Muscle layer of colon (tissue), 2 donors: ENCODE measurements at regions not wholly inside any gene's neighbourhood (a gene's known extent, or its start where the extent isn't known, plus 50 kb on each side); places are given as distances from the start of the nearest gene placed in this dataset.
"Not testable (repeated sequence)": the region's sequence is repeated elsewhere in the genome, so short reads cannot be mapped to it uniquely, and the experiment has no call there.

Experiments
- H3K27ac ChIP-seq: one replicate; pipeline ENCODE4 v1.7.0; 2013; ENCODE audit warnings: low read depth, mild to moderate bottlenecking, low read length, moderate library complexity
- H3K27me3 ChIP-seq, 2 donors: one replicate each; pipeline ENCODE4 v1.7.0; 2013; ENCODE audit warnings: low read length in 2 of 2, mild to moderate bottlenecking in 2 of 2; ENCODE audit not compliant: insufficient read depth in 2 of 2, control insufficient read depth in 1 of 2
- H3K36me3 ChIP-seq: one replicate; pipeline ENCODE4 v1.7.0; 2013; ENCODE audit warnings: mild to moderate bottlenecking, low read length; ENCODE audit not compliant: insufficient read depth
- H3K4me1 ChIP-seq: one replicate; pipeline ENCODE4 v1.7.0; 2013; ENCODE audit warnings: mild to moderate bottlenecking, low read length; ENCODE audit not compliant: insufficient read depth
- H3K4me3 ChIP-seq, 2 donors: one replicate each; pipeline ENCODE4 v1.7.0; 2013; ENCODE audit warnings: low read length in 2 of 2, low read depth in 1 of 2, mild to moderate bottlenecking in 1 of 2, moderate library complexity in 1 of 2
- H3K9ac ChIP-seq: one replicate; pipeline ENCODE4 v1.7.0; 2013; ENCODE audit warnings: low read length
- H3K9me3 ChIP-seq: one replicate; pipeline ENCODE4 v1.7.0; 2013; ENCODE audit warnings: mild to moderate bottlenecking, low read length
- donor health status: abdominal sarcoma.
- donor health status: Adenocarcinoma of cecum.

DNA sequence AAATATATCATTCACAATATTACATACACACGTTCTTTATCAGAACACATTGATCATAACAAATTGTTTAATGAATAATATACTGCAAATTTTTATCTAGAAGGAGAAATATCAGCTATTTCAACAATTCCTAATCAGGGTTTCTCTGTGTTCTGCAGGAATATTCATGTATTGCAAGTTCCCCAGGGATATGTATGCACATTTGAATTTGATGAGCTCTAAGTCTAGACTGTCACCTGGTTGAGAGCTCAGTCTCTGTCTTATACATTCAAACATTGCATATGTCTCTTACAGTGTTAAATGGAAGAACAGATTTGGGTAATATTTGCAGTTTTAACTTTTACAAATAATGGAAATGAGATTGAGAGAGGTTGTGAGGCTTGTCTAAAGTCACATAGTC, 829.7 kb downstream of the CDH11 start:
- Histone ChIP-seq H3K9ac (no peak overlapping the region), H3K27me3 (no peaks in the 10 kb centered on the region), H3K27ac (no peak overlapping the region), H3K36me3 (no peaks in the 10 kb centered on the region), H3K4me1 (no peaks in the 10 kb centered on the region), H3K4me3 (no peak overlapping the region), H3K9me3 (no peaks in the 10 kb centered on the region)

- Histone ChIP-seq H3K27me3 (no peaks in the 10 kb centered on the region), H3K27ac (no peak overlapping the region), H3K4me3 (no peak overlapping the region), H3K9me3 (no peaks in the 10 kb centered on the region), H3K4me1 (no peaks in the 10 kb centered on the region), H3K9ac (no peak overlapping the region), H3K36me3 (no peaks in the 10 kb centered on the region)
Measured at GRCh38 chr16:64290461-64290860, 831.4 kb downstream of the CDH11 start.

DNA sequence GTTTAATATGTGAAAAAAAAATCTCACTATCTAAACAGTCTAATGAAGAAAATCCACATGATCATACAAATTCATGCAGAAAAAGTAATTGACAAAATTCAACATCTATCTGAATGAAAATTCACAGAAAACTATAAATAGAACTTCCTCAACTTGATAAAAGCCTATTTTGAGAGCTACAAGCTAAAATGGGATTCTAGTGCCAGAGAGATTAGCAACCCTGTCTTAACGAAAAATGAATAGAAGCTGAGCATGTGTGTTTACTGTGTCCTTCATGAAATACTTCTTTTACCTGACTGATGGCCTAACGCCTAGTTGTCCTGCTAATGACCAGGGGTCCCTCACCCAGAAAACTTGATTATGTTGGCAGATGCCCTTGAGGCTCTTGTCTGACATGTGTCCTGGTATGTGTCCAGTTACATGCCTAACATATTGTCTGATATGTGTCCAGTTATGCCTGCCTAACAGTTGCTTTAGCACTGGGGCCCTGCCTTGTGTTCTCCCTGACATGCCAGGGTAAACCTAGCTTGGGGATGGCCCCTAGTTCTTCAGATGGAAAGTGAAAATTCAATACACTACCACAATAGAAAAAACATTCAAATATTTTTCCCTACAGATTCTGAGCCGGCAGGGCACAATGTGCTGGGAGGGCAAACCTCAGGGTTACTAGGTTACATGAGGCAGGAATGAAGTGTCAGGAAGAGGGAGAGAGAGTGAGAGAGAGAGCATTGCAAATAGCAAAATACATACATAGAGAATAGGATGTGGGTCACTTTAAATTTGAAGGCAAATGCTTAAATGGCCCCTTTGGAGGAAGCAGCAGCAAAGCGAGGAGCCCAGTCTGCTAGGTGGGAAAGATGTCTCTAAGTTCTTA, 834.0 kb downstream of the CDH11 start:
- no peak overlapping the region for H3K27ac ChIP-seq
- no peaks in the 10 kb centered on the region for H3K27me3 ChIP-seq
- no peak overlapping the region for H3K4me3 ChIP-seq
- H3K9ac ChIP-seq = no peak overlapping the region
- no peaks in the 10 kb centered on the region for H3K36me3 ChIP-seq
- no peaks in the 10 kb centered on the region for H3K4me1 ChIP-seq
- no peaks in the 10 kb centered on the region for H3K9me3 ChIP-seq

DNA sequence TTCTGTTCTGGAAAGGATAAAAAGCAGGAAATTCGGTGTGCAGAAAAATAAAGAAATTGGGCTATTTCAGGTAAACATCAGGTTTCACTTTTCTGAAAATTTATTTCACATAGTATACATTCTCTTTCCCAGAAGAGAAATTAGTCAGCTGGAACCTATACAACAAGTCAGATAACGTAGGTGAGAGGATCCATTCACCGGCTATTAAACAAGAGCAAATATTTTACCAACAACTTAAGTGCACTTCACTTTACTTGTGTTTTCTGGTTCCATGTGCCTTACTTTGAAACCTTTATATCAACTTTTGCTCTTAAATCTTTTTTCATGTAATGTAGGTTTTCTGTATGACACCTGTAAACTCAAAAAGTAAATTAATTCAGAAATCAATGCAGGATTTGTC, 839.7 kb downstream of the CDH11 start:
- H3K36me3 ChIP-seq = no peaks in the 10 kb centered on the region

DNA sequence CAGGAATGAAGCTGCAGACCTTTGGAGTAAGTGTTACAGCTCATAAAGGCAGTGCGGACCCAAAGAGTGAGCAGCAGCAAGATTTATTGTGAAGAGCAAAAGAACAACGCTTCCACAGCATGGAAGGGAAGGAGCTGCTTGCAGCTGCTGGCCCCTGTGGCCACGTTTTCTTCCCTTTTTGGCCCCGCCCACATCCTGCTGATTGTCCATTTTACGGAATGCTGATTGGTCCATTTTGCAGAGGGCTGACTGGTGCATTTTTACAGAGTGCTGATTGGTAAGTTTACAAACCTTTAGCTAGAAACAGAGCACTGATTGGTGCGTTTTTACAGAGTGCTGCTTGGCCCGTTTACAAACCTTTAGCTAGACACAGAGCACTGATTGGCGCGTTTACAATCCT, 841.5 kb downstream of the CDH11 start:
- no peaks in the 10 kb centered on the region for H3K27me3 ChIP-seq
- no peak overlapping the region for H3K4me3 ChIP-seq
- no peak overlapping the region for H3K27ac ChIP-seq
- H3K36me3 ChIP-seq = no peaks in the 10 kb centered on the region
- H3K9ac ChIP-seq = no peak overlapping the region
- H3K4me1 ChIP-seq = no peaks in the 10 kb centered on the region
- H3K9me3 ChIP-seq = no peaks in the 10 kb centered on the region

More for the DNA sequence above, 839.7 kb downstream of the CDH11 start:
- no peaks in the 10 kb centered on the region for H3K27me3 ChIP-seq
- H3K27ac ChIP-seq = no peak overlapping the region
- H3K9me3 ChIP-seq = no peaks in the 10 kb centered on the region
- no peak overlapping the region for H3K4me3 ChIP-seq
- H3K4me1 ChIP-seq = no peaks in the 10 kb centered on the region
- no peak overlapping the region for H3K9ac ChIP-seq

GRCh38 chr16:64278196-64278595, 843.7 kb downstream of the CDH11 start:
- Histone ChIP-seq H3K9me3 (no peaks in the 10 kb centered on the region), H3K4me3 (no peak overlapping the region), H3K27me3 (no peaks in the 10 kb centered on the region), H3K27ac (no peak overlapping the region), H3K4me1 (no peaks in the 10 kb centered on the region), H3K36me3 (no peaks in the 10 kb centered on the region), H3K9ac (no peak overlapping the region)

GRCh38 chr16:64276646-64277045, 845.2 kb downstream of the CDH11 start:
- Histone ChIP-seq H3K4me1 (no peaks in the 10 kb centered on the region), H3K4me3 (no peak overlapping the region), H3K27me3 (no peaks in the 10 kb centered on the region), H3K27ac (no peak overlapping the region), H3K36me3 (no peaks in the 10 kb centered on the region), H3K9me3 (no peaks in the 10 kb centered on the region), H3K9ac (no peak overlapping the region)

- no peaks in the 10 kb centered on the region for H3K9me3 ChIP-seq
- no peaks in the 10 kb centered on the region for H3K27me3 ChIP-seq
Measured at GRCh38 chr16:64272028-64272427, 849.8 kb downstream of the CDH11 start.

DNA sequence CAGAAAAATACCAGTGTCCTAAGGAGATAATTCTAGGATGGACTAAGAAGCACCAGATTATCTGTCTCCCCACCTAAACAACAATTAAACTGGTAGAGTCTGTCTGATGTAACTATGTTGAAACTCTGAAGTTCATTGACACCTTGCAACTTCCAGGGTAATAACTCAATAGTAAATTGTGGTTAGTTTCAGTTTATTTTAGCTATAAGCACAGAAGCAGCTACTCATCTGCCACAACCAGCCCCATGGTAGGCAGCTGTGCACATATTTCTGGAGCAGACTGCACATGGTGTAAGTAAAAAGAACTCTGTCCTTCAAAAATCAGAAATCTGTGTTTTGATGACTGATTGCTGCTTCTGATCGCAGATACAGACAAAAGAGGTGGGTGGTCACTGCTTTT, 852.1 kb downstream of the CDH11 start:
- Histone ChIP-seq H3K9me3 (no peaks in the 10 kb centered on the region), H3K9ac (no peak overlapping the region), H3K27me3 (no peaks in the 10 kb centered on the region), H3K36me3 (no peaks in the 10 kb centered on the region), H3K4me3 (no peak overlapping the region), H3K27ac (no peak overlapping the region), H3K4me1 (no peaks in the 10 kb centered on the region)

More at GRCh38 chr16:64272028-64272427, 849.8 kb downstream of the CDH11 start:
- Histone ChIP-seq H3K4me3 (no peak overlapping the region), H3K9ac (no peak overlapping the region), H3K4me1 (no peaks in the 10 kb centered on the region), H3K36me3 (no peaks in the 10 kb centered on the region), H3K27ac (no peak overlapping the region)

- no peak overlapping the region for H3K4me3 ChIP-seq
- no peaks in the 10 kb centered on the region for H3K9me3 ChIP-seq
- H3K36me3 ChIP-seq = no peaks in the 10 kb centered on the region
- no peak overlapping the region for H3K27ac ChIP-seq
- no peaks in the 10 kb centered on the region for H3K4me1 ChIP-seq
- H3K9ac ChIP-seq = no peak overlapping the region
- no peaks in the 10 kb centered on the region for H3K27me3 ChIP-seq
Measured at GRCh38 chr16:64265756-64266155, 856.1 kb downstream of the CDH11 start.

DNA sequence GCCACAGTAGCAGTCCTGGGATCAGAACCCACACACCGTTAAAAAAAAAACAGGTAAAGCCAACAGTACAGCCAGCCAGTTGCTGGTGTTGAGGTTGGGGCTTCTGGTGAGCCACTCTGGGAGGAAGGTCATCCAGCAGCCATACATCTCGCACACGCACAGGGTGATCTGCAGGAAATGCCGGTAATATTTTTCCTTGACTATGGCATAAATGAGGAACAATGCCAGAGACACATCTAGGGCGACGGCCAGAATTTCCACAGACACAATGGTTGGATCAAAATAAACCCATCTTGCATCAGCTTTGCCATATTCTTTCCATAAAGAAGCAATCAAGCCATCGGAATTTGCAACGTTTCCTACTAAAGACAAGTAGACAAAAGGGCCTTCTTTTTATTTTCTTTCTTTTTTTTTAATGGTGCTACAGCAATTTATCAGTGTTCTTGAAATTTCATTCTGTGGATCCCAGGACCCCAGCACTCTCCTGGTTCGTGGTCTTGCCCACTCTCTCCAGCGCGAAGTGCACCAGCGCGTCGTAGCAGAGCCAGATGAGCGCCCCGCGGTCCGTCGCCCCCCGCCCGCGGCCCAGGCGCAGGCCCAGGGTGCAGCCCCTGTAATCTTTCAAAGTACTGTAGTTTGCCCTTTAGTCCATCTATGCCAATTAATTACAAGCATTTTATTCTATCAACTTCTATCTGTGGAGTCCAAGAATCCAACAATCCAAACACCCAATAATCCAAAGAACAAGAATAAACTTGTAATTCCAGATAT, 861.0 kb downstream of the CDH11 start:
- H3K4me3 ChIP-seq, H3K27ac ChIP-seq, H3K36me3 ChIP-seq, H3K27me3 ChIP-seq, H3K9ac ChIP-seq, H3K9me3 ChIP-seq, H3K4me1 ChIP-seq: not testable (repeated sequence)
